C4-2B (cell line): ENCODE measurements at regions not wholly inside any gene's neighbourhood (a gene's known extent, or its start where the extent isn't known, plus 50 kb on each side); places are given as distances from the start of the nearest gene placed in this dataset.

Source experiments
- H3K27ac ChIP-seq: fragments of 450-650 bp; 2 replicates; pipeline ENCODE4 v1.5.1; 2017
- ZFX ChIP-seq: fragments of 450-650 bp; IDR thresholded peaks from 2 replicates; pipeline ENCODE4 v1.6.1; 2017
- TF ChIP-seq, protein P1 (sequence below): fragments of 450-650 bp; conservative IDR thresholded peaks from 2 replicates; pipeline ENCODE4 v1.5.1; 2017; ENCODE audit warnings: mild to moderate bottlenecking

DNA sequence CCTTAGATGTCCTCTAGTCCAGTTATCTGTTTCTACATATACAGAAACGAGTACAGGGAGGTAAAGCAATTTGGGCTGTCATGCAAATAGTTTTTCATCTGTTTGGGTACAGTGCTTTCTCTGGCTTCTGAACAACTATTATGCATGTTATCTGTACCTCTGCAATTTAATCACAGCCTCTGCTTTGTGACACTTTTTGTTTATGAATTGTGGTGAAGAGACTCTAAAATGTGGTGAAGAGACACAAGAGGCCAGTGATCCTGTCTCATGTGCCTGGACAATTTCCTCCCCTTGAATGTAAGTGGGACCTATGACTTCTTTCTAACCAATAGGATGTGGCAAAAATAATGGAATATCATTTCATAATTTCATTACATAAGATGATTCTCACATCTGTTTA, 130.3 kb upstream of the ARHGAP42 start:
- TF ChIP-seq, protein P1, sequence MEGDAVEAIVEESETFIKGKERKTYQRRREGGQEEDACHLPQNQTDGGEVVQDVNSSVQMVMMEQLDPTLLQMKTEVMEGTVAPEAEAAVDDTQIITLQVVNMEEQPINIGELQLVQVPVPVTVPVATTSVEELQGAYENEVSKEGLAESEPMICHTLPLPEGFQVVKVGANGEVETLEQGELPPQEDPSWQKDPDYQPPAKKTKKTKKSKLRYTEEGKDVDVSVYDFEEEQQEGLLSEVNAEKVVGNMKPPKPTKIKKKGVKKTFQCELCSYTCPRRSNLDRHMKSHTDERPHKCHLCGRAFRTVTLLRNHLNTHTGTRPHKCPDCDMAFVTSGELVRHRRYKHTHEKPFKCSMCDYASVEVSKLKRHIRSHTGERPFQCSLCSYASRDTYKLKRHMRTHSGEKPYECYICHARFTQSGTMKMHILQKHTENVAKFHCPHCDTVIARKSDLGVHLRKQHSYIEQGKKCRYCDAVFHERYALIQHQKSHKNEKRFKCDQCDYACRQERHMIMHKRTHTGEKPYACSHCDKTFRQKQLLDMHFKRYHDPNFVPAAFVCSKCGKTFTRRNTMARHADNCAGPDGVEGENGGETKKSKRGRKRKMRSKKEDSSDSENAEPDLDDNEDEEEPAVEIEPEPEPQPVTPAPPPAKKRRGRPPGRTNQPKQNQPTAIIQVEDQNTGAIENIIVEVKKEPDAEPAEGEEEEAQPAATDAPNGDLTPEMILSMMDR: no peak
- TF ChIP-seq ZFX: no peak
- no peak overlapping the region for H3K27ac ChIP-seq

DNA sequence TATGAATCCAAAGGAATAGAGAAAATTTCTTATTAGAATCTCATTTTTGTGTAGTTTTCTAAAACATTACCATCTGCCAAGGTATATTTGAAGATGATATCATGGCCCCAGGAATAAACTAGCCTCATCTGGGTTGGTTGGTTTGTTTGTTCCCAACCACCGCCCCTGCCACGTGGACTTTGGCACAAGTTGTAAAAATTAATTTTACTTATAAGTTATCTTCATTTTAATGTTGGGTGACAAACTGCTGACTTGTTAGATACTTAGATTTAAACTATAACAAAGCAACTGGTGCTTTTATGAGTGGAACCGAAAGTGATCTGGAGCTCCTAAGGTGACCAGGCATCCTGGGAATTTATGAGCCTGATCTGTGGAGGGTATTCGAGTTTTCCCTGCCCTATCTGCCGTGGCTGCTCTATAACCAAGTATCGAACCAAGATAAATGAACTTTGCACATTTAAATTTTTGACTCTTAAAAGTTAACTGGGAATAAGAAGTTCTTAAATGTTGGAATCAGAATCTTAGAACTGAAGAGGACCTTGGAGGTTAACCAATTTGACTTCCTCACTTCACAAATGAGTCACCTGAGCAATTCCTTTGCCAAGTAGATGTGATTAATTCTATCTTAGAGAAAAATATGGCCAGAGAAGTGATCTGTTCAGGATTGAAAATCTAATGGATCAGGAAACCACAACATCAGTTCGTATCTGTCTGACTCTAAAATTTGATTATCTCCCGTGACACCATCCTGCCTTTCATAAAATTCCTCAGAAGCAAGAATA, 129.1 kb upstream of the ARHGAP42 start:
- no peak overlapping the region for H3K27ac ChIP-seq
- TF ChIP-seq, protein P1: no peak
- TF ChIP-seq ZFX: no peak

DNA sequence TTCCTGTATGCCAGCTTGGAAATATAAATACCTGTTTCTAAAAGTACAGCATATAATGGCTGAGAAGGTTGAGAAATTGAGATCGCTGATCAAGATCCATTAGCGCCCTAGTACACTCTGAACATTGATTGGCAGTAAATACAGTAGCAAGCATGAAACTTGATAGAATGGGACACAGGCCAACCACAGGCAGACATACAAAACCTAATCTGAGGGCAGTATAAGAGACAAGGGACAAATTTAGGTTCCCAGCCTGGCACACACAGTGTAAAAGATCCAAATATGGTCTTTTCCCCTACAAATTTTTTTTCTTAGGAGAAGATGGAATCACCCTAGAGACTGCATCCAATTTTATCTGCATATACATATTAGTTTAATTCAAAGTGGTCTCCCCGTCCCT, 126.5 kb upstream of the ARHGAP42 start:
- H3K27ac ChIP-seq: no peak overlapping the region
- no peak for TF ChIP-seq ZFX
- TF ChIP-seq, protein P1: no peak

DNA sequence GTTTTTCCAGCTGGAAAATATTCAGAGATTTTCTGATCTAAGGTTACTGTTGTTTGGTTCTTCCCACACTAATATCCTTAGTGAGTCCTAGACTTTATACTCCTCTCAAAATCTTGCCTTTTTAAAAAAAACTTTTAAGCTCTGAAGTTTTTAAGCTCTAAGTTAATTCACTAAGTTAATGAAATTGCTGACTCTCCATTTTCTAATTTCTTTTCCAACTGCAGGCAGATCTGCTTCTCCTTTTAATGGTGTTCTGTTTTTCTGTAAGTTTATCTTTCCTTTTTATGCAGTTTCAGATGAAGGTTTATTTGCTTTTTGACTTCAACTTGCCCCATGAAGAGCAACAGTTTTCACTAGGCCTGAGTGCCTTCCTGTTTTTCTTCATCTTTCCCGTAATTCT, 125.8 kb upstream of the ARHGAP42 start:
- no peak overlapping the region for H3K27ac ChIP-seq
- TF ChIP-seq, protein P1: no peak
- no peak for TF ChIP-seq ZFX

DNA sequence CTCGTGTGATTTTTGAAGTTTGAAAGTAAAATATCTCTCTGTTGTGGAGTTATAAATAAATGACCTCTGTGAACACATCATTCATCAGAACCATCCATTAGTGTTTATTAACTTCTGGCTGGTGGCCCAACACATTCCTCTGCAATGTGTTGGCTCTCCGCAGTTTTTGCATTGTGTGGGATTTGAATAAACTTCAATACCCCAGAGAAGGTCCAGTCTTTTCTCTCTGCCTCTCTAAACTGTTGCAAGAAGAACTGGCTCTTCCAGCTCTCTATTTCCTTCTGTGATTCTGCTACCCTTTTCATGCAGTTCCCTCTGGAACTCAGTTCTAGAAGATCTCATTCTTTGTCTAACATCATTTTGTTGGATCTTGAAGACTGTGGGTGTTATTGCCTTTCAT, 125.0 kb upstream of the ARHGAP42 start:
- H3K27ac ChIP-seq: no peak overlapping the region
- TF ChIP-seq, protein P1: no peak
- TF ChIP-seq ZFX: no peak

DNA sequence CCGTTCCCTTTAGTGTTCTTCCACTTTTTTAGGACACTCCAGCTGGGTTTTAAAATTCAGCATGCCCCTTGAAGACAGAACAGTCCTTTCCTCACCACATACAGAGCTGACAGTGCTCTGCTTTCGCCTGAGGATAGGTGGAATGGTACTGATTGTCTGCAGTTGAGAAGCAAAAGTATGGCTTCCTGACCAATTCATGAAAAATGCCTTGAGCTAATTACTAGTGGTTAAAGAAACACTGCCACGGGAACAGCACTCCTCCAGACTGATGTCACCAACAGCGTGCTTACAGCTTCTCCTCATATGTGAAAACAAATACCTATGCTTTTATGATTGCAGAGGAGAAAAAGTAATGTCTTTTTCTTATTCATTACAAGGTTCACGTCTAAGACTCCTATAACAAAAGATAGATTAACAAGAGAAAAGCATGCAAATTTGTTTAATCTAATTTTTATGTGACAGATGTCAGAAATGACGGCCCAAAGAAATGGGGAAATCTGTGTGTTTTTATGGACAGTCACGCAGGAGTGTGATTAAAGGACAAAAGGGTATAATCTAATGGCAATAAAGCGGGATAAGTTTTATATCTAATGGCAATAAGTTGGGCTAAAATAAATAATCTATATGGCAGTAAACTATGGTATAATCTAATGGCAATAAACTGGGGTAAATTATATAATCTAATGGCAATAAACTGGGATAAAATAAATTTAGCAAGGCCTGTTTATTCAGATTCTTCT, 123.4 kb upstream of the ARHGAP42 start:
- H3K27ac ChIP-seq: no peak overlapping the region

More for the DNA sequence above, 123.4 kb upstream of the ARHGAP42 start:
- no peak for TF ChIP-seq ZFX
- TF ChIP-seq, protein P1: no peak
